Fibroblast of the aortic adventitia (primary cell): ENCODE measurements at regions not wholly inside any gene's neighbourhood (a gene's known extent, or its start where the extent isn't known, plus 50 kb on each side); places are given as distances from the start of the nearest gene placed in this dataset. TPM values are rescaled to one million over a fixed set of nuclear protein-coding genes. Genes with fewer than 3 reads are reported as not detected.

Experiments
- DNase-seq: peaks from one replicate; pipeline ENCODE4 v3.0.0-alpha.2; 2010; ENCODE audit warnings: low read depth
- H3K4me3 ChIP-seq: 2 replicates; pipeline ENCODE4 v1.5.1; 2011; ENCODE audit warnings: low read depth, mild to moderate bottlenecking, control low read depth, low read length, moderate library complexity
- CTCF ChIP-seq: IDR thresholded peaks from 2 replicates; pipeline ENCODE4 v1.5.1; 2011; ENCODE audit warnings: mild to moderate bottlenecking, low read length, control low read depth, inconsistent platforms; ENCODE audit not compliant: insufficient read depth
- small RNA-seq: library from RNA; depleted of rRNA; stranded (forward); fragments of <200 nt; gene quantifications from one replicate; pipeline ENCODE3, GENCODE V24; 2012

DNA sequence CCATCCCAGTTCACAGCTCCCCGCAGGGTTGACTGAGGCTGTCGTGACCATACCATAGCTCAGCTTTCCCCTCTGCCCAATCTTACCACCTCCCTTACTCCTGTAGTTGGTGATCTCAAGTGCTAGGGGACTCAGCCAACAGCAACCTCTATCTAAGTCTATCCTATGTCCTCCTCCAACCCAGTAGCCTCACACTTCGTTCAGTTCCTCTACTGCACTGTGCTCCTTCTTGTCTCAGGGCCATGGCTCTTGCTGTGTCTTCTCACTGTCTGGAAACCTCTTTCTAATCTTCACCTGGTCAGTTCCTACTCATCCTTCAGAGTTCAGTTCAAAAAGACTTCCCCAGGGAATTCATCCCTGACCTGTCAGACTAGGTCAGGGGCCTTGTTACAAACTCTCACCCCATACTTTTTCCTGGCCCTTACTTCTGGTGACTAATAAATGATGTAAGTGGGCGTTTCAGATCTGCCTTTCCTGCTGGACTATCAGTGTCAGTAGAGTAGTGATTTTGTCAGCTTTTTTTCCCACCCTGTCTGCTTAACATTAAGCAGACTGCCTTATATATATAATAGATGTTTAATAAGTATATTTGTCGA lies 53.6 kb upstream of the NR3C1 start:
- peak; percentile 71 for DNase-seq
- TF ChIP-seq CTCF: no peak
- H3K4me3 ChIP-seq: no peak overlapping the region

GRCh38 chr5:143454936-143455516 lies 51.5 kb upstream of the NR3C1 start:
- no peak for TF ChIP-seq CTCF
- H3K4me3 ChIP-seq: no peak overlapping the region
- no peak for DNase-seq

- TF ChIP-seq CTCF: no peak
- DNase-seq: no peak
- no peak overlapping the region for H3K4me3 ChIP-seq
These were observed 50.2 kb upstream of the NR3C1 start for GRCh38 chr5:143453720-143454119.

Small RNA genes lying in the stretch of these regions (small RNA-seq; reads per million reads assigned to genes)
- gene MIR5197 (not detected), gene RNU7-156P (not detected)
